Activated naive CD8-positive, alpha-beta T cell treated with anti-CD3 and anti-CD28 coated beads, Interleukin-2, amount 10 ng/mL, durations not matched to agents 7 days and 5 days (primary cell): ENCODE measurements at regions not wholly inside any gene's neighbourhood (a gene's known extent, or its start where the extent isn't known, plus 50 kb on each side); places are given as distances from the start of the nearest gene placed in this dataset.

Experiments
- ATAC-seq: fragments of 150-1000 bp; cut with Tn5 transposase; one replicate; pipeline ENCODE4 v1.10.0; 2021; ENCODE audit warnings: low read depth, moderate library complexity
- POLR2A ChIA-PET: fragments of 350-600 bp; sonication (Branson Sonifier 250); formaldehyde crosslinking; loops from one replicate; lab custom pipeline; 2021; ENCODE audit warnings: antibody characterized with exemption; lab: Charles Lee
- DNase-seq: peaks from one replicate; pipeline ENCODE4 v3.0.0; 2021
- H3K27ac Mint-ChIP-seq: one replicate; pipeline ENCODE4 v1.8.0; 2022; ENCODE audit warnings: mild to moderate bottlenecking, mixed read lengths
- H3K27me3 Mint-ChIP-seq: one replicate; pipeline ENCODE4 v1.8.0; 2022; ENCODE audit warnings: mild to moderate bottlenecking, moderate library complexity, mixed read lengths
- H3K36me3 Mint-ChIP-seq: one replicate; pipeline ENCODE4 v1.8.0; 2021; ENCODE audit warnings: mild to moderate bottlenecking, mixed read lengths
- H3K4me1 Mint-ChIP-seq: one replicate; pipeline ENCODE4 v1.8.0; 2021; ENCODE audit warnings: mixed read lengths
- H3K4me3 Mint-ChIP-seq: one replicate; pipeline ENCODE4 v1.8.0; 2022; ENCODE audit warnings: mild to moderate bottlenecking, moderate library complexity, mixed read lengths
- H3K9me3 Mint-ChIP-seq: one replicate; pipeline ENCODE4 v1.8.0; 2021; ENCODE audit warnings: mixed read lengths

GRCh38 chr18:41227993-41228392 lies 727.0 kb upstream of the PIK3C3 start:
- Mint-ChIP-seq H3K27me3 (no peaks in the 10 kb centered on the region), H3K27ac (no peak overlapping the region), H3K4me3 (no peak overlapping the region), H3K4me1 (no peaks in the 10 kb centered on the region), H3K36me3 (no peaks in the 10 kb centered on the region), H3K9me3 (peaks cover 3% of the 10 kb centered on the region)
- ATAC-seq (no peak), DNase-seq (no peak)
- POLR2A ChIA-PET = no interaction called here

DNA sequence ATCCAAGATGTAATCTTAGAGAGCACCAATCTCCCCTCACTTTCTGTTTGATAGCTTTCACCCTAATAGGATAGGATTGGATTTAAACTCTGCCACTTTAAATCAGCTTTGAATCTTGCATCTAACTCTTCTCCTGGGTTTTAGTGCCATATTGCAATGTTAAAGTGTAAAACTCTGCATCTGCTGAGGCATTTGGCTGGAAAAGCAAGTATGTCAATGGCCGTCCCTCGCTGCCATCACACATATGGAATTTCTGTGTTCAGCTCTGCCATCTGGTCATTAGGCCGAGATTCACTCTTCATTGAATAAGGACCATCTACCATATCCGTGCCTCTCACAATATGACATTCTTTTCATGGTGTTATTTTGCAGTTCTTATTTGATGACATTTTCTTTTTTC lies 728.1 kb upstream of the PIK3C3 start:
- Mint-ChIP-seq H3K36me3 (no peaks in the 10 kb centered on the region), H3K4me3 (no peak overlapping the region), H3K9me3 (peaks cover 5% of the 10 kb centered on the region), H3K27ac (no peak overlapping the region), H3K4me1 (no peaks in the 10 kb centered on the region), H3K27me3 (no peaks in the 10 kb centered on the region)
- ATAC-seq (no peak), DNase-seq (no peak)
- POLR2A ChIA-PET = no interaction called here

DNA sequence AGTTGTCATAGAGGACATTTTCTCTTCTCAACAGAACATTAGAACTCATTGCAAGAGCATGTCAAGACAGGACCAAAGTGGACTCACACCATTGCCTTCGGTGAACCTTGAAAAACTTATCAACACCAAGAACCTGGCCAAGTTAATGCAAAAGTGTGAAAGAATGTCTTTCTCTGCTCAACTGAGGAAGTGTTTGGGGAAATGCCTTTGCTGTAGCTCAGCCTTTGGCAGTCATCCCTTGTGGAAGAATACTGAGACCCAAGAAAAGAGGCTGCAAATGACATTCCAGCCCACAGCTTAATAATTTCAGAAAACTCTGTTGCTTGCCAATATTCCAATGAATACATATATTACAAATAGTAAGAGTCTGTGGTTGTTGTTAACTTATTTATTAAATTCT lies 728.8 kb upstream of the PIK3C3 start:
- Mint-ChIP-seq H3K27me3 (no peaks in the 10 kb centered on the region), H3K36me3 (no peaks in the 10 kb centered on the region), H3K9me3 (peaks cover 5% of the 10 kb centered on the region), H3K4me1 (no peaks in the 10 kb centered on the region), H3K27ac (no peak overlapping the region), H3K4me3 (no peak overlapping the region)
- POLR2A ChIA-PET = no interaction called here
- DNase-seq (no peak), ATAC-seq (no peak)

GRCh38 chr18:41216341-41217003 lies 738.6 kb upstream of the PIK3C3 start:
- H3K27ac Mint-ChIP-seq = no peak overlapping the region
- no peak overlapping the region for H3K4me3 Mint-ChIP-seq
- no peak for DNase-seq
- ATAC-seq = no peak
- POLR2A ChIA-PET = no interaction called here
- H3K9me3 Mint-ChIP-seq = peaks cover 2% of the 10 kb centered on the region
- H3K27me3 Mint-ChIP-seq = no peaks in the 10 kb centered on the region
- H3K4me1 Mint-ChIP-seq = no peaks in the 10 kb centered on the region
- H3K36me3 Mint-ChIP-seq = no peaks in the 10 kb centered on the region

GRCh38 chr18:41207706-41208105 lies 747.3 kb upstream of the PIK3C3 start:
- ATAC-seq = no peak
- H3K4me1 Mint-ChIP-seq = no peaks in the 10 kb centered on the region
- H3K27ac Mint-ChIP-seq = no peak overlapping the region
- no peaks in the 10 kb centered on the region for H3K27me3 Mint-ChIP-seq
- H3K9me3 Mint-ChIP-seq = peaks cover 3% of the 10 kb centered on the region
- DNase-seq = no peak
- H3K36me3 Mint-ChIP-seq = no peaks in the 10 kb centered on the region
- POLR2A ChIA-PET = no interaction called here
- no peak overlapping the region for H3K4me3 Mint-ChIP-seq

- DNase-seq = no peak
- POLR2A ChIA-PET = no interaction called here
- peaks cover 2% of the 10 kb centered on the region for H3K9me3 Mint-ChIP-seq
These were observed 748.6 kb upstream of the PIK3C3 start for GRCh38 chr18:41206341-41206830.

DNA sequence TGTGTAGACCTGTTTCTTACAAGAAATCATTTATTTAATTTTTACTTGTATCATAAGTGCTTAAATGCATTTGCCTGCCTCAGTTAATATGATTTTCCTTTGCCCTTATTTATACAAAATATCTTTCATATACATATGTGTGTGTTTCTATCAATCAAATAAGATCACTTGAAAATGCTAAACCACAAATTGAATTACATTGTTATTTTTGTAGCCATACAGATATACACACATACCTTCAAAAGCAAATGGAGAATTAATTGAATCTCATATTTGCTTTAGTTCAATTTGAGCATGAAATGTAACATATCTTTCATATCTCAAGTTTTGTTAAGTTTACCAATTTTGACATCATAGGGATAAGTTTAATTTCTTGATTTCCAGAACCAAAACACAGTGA lies 755.8 kb upstream of the PIK3C3 start:
- ATAC-seq = no peak
- no peaks in the 10 kb centered on the region for H3K4me1 Mint-ChIP-seq
- no peaks in the 10 kb centered on the region for H3K27me3 Mint-ChIP-seq
- POLR2A ChIA-PET = no interaction called here
- DNase-seq = no peak
- no peak overlapping the region for H3K27ac Mint-ChIP-seq
- peaks cover 1% of the 10 kb centered on the region for H3K9me3 Mint-ChIP-seq
- no peaks in the 10 kb centered on the region for H3K36me3 Mint-ChIP-seq
- H3K4me3 Mint-ChIP-seq = no peak overlapping the region

More at GRCh38 chr18:41206341-41206830, 748.6 kb upstream of the PIK3C3 start:
- no peaks in the 10 kb centered on the region for H3K36me3 Mint-ChIP-seq
- ATAC-seq = no peak
- no peak overlapping the region for H3K27ac Mint-ChIP-seq
- H3K4me3 Mint-ChIP-seq = no peak overlapping the region
- no peaks in the 10 kb centered on the region for H3K27me3 Mint-ChIP-seq
- no peaks in the 10 kb centered on the region for H3K4me1 Mint-ChIP-seq

- Mint-ChIP-seq H3K27ac (no peak overlapping the region), H3K4me1 (no peaks in the 10 kb centered on the region), H3K4me3 (no peak overlapping the region), H3K9me3 (peaks cover 1% of the 10 kb centered on the region), H3K36me3 (no peaks in the 10 kb centered on the region), H3K27me3 (no peaks in the 10 kb centered on the region)
- DNase-seq (no peak), ATAC-seq (no peak)
- POLR2A ChIA-PET = no interaction called here
These were observed 757.1 kb upstream of the PIK3C3 start for GRCh38 chr18:41197967-41198366.

GRCh38 chr18:41170346-41170745 lies 784.7 kb upstream of the PIK3C3 start:
- Mint-ChIP-seq H3K4me3 (no peak overlapping the region), H3K9me3 (peaks cover 2% of the 10 kb centered on the region), H3K36me3 (no peaks in the 10 kb centered on the region), H3K27me3 (no peaks in the 10 kb centered on the region), H3K4me1 (no peaks in the 10 kb centered on the region), H3K27ac (no peak overlapping the region)
- ATAC-seq = no peak
- POLR2A ChIA-PET = no interaction called here
- no peak for DNase-seq

DNA sequence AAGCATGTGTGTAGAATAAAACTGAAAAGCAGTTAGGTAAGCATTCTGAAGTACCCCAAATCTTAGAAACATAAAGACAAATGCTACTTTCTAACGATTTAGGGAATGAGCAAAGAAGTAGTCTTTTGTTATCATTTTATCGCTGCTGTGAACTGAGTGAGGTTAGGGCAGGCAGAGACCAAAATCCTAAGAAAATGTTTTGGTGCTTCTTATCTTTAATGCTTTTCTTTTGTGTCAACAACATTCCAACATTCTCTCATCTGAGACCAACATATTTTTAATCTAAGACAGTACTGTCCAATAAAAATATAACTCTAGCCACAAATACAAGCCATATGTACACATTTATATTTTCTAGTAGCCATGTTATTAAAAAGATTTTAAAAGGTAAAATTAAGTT lies 789.4 kb upstream of the PIK3C3 start:
- H3K9me3 Mint-ChIP-seq = peaks cover 3% of the 10 kb centered on the region
- POLR2A ChIA-PET = no interaction called here
- ATAC-seq (no peak), DNase-seq (no peak)
- no peaks in the 10 kb centered on the region for H3K4me1 Mint-ChIP-seq
- no peaks in the 10 kb centered on the region for H3K36me3 Mint-ChIP-seq
- no peak overlapping the region for H3K27ac Mint-ChIP-seq
- no peaks in the 10 kb centered on the region for H3K27me3 Mint-ChIP-seq
- no peak overlapping the region for H3K4me3 Mint-ChIP-seq

- no peaks in the 10 kb centered on the region for H3K36me3 Mint-ChIP-seq
- H3K27ac Mint-ChIP-seq = no peak overlapping the region
- POLR2A ChIA-PET = no interaction called here
- no peak for DNase-seq
- no peak for ATAC-seq
- no peak overlapping the region for H3K4me3 Mint-ChIP-seq
- H3K27me3 Mint-ChIP-seq = no peaks in the 10 kb centered on the region
- peaks cover 2% of the 10 kb centered on the region for H3K9me3 Mint-ChIP-seq
- no peaks in the 10 kb centered on the region for H3K4me1 Mint-ChIP-seq
These were observed 792.3 kb upstream of the PIK3C3 start for GRCh38 chr18:41162781-41163180.

GRCh38 chr18:41162191-41162590 lies 792.8 kb upstream of the PIK3C3 start:
- POLR2A ChIA-PET = no interaction called here
- H3K9me3 Mint-ChIP-seq = peaks cover 2% of the 10 kb centered on the region
- H3K4me3 Mint-ChIP-seq = no peak overlapping the region
- DNase-seq (no peak), ATAC-seq (no peak)
- no peak overlapping the region for H3K27ac Mint-ChIP-seq
- no peaks in the 10 kb centered on the region for H3K27me3 Mint-ChIP-seq
- H3K4me1 Mint-ChIP-seq = no peaks in the 10 kb centered on the region
- no peaks in the 10 kb centered on the region for H3K36me3 Mint-ChIP-seq

- Mint-ChIP-seq H3K27ac (no peak overlapping the region), H3K4me1 (no peaks in the 10 kb centered on the region), H3K9me3 (no peaks in the 10 kb centered on the region), H3K4me3 (no peak overlapping the region), H3K36me3 (no peaks in the 10 kb centered on the region), H3K27me3 (no peaks in the 10 kb centered on the region)
- POLR2A ChIA-PET = no interaction called here
- ATAC-seq = no peak
- no peak for DNase-seq
These were observed 798.9 kb upstream of the PIK3C3 start for GRCh38 chr18:41155910-41156851.

DNA sequence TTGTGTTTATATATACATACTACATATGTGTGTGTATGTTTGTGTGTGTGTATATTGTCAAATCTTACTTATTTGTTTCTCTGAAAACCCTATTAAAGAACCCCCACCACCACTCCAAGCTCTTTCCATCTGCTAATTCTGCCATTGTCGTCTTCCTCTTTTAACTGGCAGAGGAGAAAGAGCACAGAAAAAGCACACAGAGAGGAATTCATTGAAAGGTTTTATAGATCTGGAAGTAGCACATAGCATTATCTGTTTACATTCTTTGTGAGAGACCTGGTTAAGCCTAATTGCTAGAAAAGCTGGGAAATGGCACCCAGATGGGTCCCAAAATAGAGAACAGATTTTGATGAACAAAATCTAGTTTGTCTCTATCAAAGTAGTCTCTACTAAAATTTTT lies 800.0 kb upstream of the PIK3C3 start:
- Mint-ChIP-seq H3K4me1 (no peaks in the 10 kb centered on the region), H3K36me3 (no peaks in the 10 kb centered on the region), H3K9me3 (no peaks in the 10 kb centered on the region), H3K27ac (no peak overlapping the region), H3K4me3 (no peak overlapping the region), H3K27me3 (no peaks in the 10 kb centered on the region)
- POLR2A ChIA-PET = no interaction called here
- ATAC-seq (no peak), DNase-seq (no peak)
